ENCODE measurements at regions not wholly inside any gene's neighbourhood (a gene's known extent, or its start where the extent isn't known, plus 50 kb on each side); places are given as distances from the start of the nearest gene placed in this dataset.

DNA sequence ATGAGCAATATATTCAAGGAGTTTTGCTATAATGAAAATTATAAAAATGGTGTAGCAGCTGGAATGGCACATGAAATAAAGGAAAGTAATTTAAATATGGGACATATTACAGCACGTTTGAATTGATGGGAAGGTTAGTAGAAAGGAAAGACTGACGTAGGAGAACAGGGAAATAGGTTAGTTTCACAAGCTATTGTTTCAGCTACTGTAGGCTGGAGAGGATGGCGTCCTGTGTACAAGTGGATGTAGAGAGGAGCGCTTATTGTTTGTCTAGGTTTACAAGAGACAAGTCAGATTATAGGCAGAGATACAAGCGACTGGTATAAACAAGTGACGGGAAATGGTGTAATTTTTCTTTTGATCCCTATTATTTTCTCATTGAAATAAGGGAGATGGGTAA is 431.2 kb upstream of the PDE3A start:
- TF ChIP-seq, protein P1, sequence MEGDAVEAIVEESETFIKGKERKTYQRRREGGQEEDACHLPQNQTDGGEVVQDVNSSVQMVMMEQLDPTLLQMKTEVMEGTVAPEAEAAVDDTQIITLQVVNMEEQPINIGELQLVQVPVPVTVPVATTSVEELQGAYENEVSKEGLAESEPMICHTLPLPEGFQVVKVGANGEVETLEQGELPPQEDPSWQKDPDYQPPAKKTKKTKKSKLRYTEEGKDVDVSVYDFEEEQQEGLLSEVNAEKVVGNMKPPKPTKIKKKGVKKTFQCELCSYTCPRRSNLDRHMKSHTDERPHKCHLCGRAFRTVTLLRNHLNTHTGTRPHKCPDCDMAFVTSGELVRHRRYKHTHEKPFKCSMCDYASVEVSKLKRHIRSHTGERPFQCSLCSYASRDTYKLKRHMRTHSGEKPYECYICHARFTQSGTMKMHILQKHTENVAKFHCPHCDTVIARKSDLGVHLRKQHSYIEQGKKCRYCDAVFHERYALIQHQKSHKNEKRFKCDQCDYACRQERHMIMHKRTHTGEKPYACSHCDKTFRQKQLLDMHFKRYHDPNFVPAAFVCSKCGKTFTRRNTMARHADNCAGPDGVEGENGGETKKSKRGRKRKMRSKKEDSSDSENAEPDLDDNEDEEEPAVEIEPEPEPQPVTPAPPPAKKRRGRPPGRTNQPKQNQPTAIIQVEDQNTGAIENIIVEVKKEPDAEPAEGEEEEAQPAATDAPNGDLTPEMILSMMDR (IDR thresholded peaks at IDR 0.05): no peak
- TF ChIP-seq EZH2 (IDR thresholded peaks at IDR 0.05; ENCODE audit: borderline replicate concordance, insufficient read depth, low read depth, low read length, poor library complexity, severe bottlenecking): no peak

All from B cell (primary cell).